GM21390 (cell line): ENCODE measurements at regions not wholly inside any gene's neighbourhood (a gene's known extent, or its start where the extent isn't known, plus 50 kb on each side); places are given as distances from the start of the nearest gene placed in this dataset.
"Not testable (repeated sequence)": the region's sequence is repeated elsewhere in the genome, so short reads cannot be mapped to it uniquely, and the experiment has no call there.

ENCODE experiments used
- ATAC-seq: cut with Tn5 transposase; IDR thresholded peaks from one replicate; pipeline ENCODE4 v1.9.1; 2021; ENCODE audit not compliant: unreplicated experiment

DNA sequence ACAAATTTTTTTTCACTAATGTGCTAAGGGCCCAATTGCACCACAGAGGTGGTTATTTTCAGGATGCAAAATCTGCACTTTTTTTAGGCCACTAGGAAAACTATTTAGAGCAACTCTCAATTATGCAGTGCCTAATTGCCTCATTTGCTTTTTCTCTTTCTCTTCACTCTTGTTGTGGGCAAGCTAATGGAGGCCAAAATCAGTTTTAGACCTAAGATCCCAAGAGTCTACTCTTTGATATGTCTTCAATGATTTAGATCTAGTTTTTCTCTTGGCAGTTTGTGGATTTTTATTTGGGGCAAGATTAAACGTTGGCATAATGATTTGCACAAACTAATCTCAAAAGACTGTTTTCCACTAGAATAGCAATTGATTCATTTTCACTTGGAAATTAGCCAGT, 1996.9 kb downstream of the LRRC4C start:
- ATAC-seq, result no peak

- ATAC-seq, result no peak
Observed at GRCh38 chr11:39461066-39461465, 1998.4 kb downstream of the LRRC4C start.

- ATAC-seq, result no peak
Observed at GRCh38 chr11:39459606-39460005, 1999.8 kb downstream of the LRRC4C start.

GRCh38 chr11:39458481-39458880, 2001.0 kb downstream of the LRRC4C start:
- no peak for ATAC-seq

- no peak for ATAC-seq
Observed at GRCh38 chr11:39443424-39444022, 2015.9 kb downstream of the LRRC4C start.

DNA sequence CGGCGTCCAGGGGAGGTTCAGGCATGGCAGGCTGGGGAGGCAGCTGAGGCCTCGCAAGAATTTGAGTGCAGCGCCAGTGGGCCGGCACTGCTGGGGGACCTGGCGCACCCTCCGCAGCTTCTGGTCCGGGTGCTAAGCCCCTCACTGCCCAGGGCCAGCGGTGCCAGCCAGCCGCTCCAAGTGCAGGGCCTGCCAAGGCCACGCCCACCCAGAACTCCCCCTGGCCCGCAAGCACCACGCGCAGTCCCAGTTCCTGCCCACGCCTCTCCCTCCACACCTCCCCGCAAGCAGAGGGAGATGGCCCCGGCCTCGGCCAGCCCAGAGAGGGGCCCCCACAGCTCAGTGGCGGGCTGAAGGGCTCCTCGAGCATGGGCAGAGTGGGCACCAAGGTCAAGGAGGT, 2017.3 kb downstream of the LRRC4C start:
- no peak for ATAC-seq

GRCh38 chr11:39435641-39436040, 2023.8 kb downstream of the LRRC4C start:
- no peak for ATAC-seq

DNA sequence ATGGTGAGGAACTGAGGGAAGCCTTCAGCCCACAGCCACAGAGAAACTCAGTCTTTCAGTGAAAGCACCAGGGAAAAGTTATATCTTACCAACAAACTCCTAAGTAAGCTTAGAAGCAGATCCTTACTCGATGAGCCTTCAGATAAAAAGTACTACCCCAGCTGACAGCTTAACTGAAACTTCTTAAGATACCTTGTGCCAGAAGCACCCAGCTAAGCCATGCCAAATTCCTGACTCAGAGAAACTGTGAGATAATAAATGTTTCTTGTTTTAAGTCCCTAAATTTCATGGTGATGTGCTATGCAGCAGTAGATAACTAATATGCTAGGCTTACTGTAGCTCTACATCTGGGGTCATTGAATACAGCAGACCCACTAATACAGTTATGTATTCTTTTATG, 2025.0 kb downstream of the LRRC4C start:
- no peak for ATAC-seq

GRCh38 chr11:39432929-39433328, 2026.5 kb downstream of the LRRC4C start:
- ATAC-seq, result no peak

GRCh38 chr11:39425226-39425625, 2034.2 kb downstream of the LRRC4C start:
- ATAC-seq, result no peak

- ATAC-seq, result no peak
Observed at GRCh38 chr11:39412117-39412516, 2047.3 kb downstream of the LRRC4C start.

DNA sequence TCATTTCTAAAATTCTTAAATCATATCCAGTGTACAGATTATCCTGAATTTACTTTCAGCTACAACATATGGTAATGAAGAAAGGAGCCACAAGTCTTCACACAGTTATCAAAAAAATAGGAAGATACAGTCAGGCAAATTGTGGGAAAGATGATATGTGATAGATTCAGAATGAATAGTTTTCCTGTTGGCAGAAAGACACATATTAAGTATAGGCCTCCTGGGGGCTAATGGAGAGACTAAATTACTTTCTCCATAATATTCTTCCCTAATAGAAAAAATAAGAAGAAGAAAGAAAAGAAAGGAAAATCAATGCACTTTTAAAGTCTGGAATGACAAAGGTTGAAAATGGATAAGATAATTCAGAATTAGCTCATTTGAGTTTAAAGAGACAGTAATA, 2073.5 kb downstream of the LRRC4C start:
- no peak for ATAC-seq

DNA sequence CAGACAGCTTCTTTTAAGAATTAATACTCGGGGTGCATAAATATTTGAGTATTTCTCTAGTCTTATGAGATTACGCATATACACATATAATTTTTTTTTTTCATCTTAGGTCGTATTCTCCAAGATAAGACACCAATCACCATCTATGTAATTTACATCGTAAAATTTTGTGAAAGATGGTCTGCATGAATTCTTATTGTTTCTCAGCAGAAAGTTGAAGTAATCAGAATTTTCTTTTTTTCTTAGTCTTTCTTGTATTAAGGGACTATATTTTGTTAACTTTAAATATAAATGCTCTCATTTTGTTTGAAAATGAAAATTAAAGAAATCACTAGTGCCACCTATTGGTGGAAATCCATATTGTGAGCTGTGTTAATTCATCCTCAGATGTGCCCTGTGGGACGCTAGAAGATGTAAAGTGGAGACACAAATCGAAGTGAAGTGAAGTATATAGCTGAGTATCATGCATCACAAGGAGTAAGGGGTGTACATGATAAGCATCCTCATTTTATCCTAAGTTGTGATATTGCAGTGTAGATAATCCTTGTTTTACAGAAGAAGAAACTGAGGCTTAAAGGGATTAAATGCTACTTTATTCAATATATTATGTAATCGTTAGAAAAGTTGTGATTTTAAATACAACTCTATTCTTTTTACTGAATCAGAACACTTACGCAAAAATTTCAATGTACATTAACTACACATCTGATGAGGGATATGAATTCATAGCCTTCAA, 2084.3 kb downstream of the LRRC4C start:
- ATAC-seq, result no peak

- ATAC-seq, result no peak
Observed at GRCh38 chr11:39367534-39367933, 2091.9 kb downstream of the LRRC4C start.

DNA sequence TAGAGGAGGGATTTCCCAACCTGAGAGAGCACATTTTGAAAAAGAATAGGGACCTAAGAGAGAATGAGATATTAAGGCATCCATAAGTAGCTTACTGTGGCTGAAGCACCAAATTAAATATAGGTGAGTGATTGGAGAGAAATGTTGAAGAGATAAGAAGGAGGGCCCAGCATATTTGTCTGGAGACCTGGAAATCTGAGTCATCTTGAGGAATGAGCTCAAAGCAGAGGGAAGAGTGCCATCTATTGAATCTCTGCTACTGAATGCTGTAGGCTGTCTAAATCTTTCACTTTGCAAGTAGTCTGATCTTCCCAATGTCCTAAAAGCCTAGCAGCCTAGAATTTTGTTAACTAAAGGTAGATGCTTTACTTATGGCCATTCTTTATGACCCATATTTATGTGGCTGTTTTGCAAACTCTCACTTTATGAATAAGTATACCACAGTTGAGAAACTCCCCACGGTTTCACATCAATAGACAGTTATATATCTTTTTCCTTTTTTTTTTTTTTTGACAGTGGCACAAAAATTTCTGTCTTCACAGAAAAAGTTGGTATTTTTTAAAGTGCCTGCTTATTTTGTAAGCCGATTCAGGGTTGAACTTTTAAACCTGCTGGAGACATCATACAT, 2093.5 kb downstream of the LRRC4C start:
- no peak for ATAC-seq

DNA sequence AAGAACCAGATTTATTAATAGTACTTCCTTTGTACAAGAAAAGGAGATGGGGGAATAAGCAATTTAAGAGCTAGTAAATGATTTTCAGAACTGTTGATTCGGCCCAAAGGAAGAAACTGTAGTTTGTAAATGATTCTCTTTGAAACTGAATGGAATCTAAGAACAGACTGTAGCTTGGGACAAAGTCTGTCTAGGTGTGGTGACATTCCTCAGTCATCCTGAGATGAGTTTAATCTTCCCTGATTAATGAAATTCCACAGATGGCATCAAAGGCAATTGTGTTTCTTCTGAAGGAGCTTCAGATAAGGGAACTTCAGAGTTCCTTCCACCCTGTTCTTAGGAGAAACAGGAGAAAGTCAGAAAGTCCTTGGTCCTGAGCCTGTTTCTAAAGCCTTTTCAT, 2095.9 kb downstream of the LRRC4C start:
- ATAC-seq, result no peak

DNA sequence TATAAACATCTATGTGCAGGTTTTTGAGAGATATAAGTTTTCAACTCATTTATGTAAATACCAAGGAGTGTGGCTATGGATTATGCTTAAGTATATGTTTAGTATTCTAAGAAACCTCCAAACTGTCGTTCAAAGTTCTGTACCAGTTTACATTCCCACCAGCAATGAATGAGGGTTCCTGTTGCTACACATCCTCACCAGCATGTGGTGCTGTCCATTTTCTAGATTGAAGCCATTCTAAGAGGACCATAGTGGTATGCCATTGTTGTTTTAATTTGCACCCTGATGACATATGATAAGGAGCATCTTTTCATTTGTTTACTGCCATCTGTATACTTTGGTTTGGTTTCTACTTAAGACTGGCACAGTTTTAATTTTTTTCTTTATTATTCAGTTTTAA, 2097.9 kb downstream of the LRRC4C start:
- ATAC-seq, result no peak

DNA sequence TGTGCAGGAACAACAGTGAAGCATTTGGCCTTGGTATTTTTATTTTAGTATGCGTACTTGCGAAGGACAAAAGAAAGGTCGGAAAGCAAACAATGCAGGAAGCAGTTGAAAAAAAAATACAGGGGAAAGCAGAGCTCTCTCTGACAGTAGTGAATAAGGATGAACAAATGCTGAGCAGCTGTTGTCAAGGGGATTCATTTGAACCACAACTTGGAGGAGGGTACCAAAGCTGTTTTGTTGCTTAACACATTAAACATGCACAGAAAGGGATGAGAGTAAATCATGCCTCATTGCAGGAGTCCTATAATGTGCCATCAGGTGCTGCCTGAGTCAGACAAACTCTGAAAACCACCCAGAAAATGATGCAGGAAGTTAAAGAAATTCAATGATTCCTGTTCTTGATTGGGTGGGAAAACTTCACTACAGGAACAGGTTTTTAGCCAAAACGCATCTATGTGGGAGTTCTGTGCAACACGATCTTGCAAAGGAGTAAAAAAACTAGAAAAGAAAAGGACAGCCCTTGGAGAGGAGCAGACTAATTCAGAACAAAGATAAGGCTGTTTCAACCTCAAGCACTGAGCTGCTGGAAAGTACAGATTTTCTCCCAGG, 2113.5 kb downstream of the LRRC4C start:
- no peak for ATAC-seq

DNA sequence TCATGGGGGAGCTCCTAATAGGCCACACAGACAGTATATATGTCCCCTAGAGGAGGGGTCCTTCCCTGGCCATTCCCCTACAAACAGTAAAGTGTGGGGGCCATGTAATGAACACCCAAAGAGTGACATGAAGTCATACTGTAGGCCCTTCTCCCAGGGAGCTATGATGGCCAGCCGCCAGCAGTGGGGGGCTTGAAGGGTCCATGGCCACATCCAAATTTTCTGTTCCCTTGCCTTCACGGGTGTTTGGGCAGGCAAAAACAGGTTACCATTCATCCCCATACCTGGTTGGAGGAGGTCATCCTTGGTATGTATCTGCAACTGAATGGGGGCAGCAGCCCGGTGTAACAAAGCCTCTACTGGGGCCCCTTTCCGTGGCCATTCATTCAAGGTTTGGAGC, 2118.0 kb downstream of the LRRC4C start:
- ATAC-seq, result no peak

DNA sequence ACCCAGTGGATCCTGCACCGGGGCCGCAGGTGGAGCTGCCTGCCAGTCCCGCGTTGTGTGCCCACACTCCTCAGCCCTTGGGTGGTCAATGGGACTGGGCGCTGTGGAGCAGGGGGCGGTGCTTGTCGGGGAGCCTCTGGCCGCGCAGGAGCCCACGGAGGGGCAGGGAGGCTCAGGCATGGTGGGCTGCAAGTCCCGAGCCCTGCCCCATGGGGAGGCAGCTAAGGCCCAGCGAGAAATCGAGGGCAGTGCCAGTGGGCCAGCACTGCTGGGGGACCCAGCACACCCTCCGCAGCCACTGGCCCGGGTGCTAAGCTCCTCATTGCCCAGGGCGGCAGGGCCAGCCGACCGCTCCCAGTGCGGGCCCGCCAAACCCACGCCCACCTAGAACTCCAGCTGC, 2126.4 kb downstream of the LRRC4C start:
- not testable (repeated sequence) for ATAC-seq

GRCh38 chr11:39327302-39327701, 2132.2 kb downstream of the LRRC4C start:
- ATAC-seq, result no peak

DNA sequence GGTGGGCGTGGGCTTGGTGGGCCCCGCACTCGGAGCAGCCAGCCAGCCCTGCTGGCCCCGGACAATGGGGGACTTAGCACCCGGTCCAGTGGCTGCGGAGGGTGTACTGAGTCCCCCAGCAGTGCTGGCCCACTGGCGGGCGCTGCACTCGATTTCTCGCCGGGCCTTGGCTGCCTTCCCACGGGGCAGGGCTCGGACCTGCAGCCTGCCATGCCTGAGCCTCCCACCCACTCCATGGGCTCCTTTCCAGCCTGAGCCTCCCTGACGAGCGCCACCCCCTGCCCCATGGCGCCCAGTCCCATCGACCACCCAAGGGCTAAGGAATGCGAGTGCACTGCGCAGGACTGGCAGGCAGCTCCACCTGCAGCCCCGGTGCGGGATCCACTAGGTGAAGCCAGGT, 2147.6 kb downstream of the LRRC4C start:
- not testable (repeated sequence) for ATAC-seq
